H9 (cell line): ENCODE measurements at regions not wholly inside any gene's neighbourhood (a gene's known extent, or its start where the extent isn't known, plus 50 kb on each side); places are given as distances from the start of the nearest gene placed in this dataset.

Experiments used
- DNase-seq: peaks from one replicate; pipeline ENCODE4 v3.0.0-alpha.2; 2017
- H2AFZ ChIP-seq: one replicate; pipeline ENCODE4 v1.6.1; 2013; ENCODE audit warnings: mild to moderate bottlenecking, low read length, control low read depth, moderate library complexity
- H2AK5ac ChIP-seq: 2 replicates; pipeline ENCODE4 v1.6.1; 2013; ENCODE audit warnings: low read length, control low read depth, mixed read lengths; ENCODE audit not compliant: insufficient read length
- H2BK120ac ChIP-seq: one replicate; pipeline ENCODE4 v1.6.1; 2013; ENCODE audit warnings: low read depth, mild to moderate bottlenecking, low read length, control low read depth, inconsistent platforms; ENCODE audit not compliant: poor library complexity, severe bottlenecking
- H2BK12ac ChIP-seq: 2 replicates; pipeline ENCODE4 v1.6.1; 2013; ENCODE audit warnings: low read length, control low read depth, mixed read lengths, low read depth; ENCODE audit not compliant: insufficient read length
- H2BK15ac ChIP-seq: 2 replicates; pipeline ENCODE4 v1.6.1; 2013; ENCODE audit warnings: low read depth, low read length, control low read depth
- H2BK20ac ChIP-seq: one replicate; pipeline ENCODE4 v1.6.1; 2013; ENCODE audit warnings: low read depth, mild to moderate bottlenecking, low read length, control low read depth, inconsistent platforms; ENCODE audit not compliant: poor library complexity, severe bottlenecking
- H2BK5ac ChIP-seq: 2 replicates; pipeline ENCODE4 v1.6.1; 2013; ENCODE audit warnings: low read length, control low read depth, mixed read lengths; ENCODE audit not compliant: insufficient read length
- H3K14ac ChIP-seq: 2 replicates; pipeline ENCODE4 v1.6.1; 2013; ENCODE audit warnings: low read length, control low read depth; ENCODE audit not compliant: insufficient read depth
- H3K18ac ChIP-seq: 2 replicates; pipeline ENCODE4 v1.6.1; 2013; ENCODE audit warnings: low read depth, mild to moderate bottlenecking, mixed read lengths, low read length, control low read depth; ENCODE audit not compliant: insufficient read length
- H3K23ac ChIP-seq: 2 replicates; pipeline ENCODE4 v1.6.1; 2013; ENCODE audit warnings: low read length, control low read depth, mixed read lengths, low read depth; ENCODE audit not compliant: insufficient read length
- H3K23me2 ChIP-seq: 2 replicates; pipeline ENCODE4 v1.6.1; 2013; ENCODE audit warnings: low read depth, mild to moderate bottlenecking, mixed read lengths, low read length, control low read depth; ENCODE audit not compliant: insufficient read length, poor library complexity, severe bottlenecking
- H3K27ac ChIP-seq: 2 replicates; pipeline ENCODE4 v1.5.1; 2013; ENCODE audit warnings: low read length, control low read depth, mixed read lengths, low read depth; ENCODE audit not compliant: insufficient read length
- H3K27me3 ChIP-seq: 2 replicates; pipeline ENCODE4 v1.6.1; 2013; ENCODE audit warnings: low read length, control low read depth, inconsistent platforms; ENCODE audit not compliant: insufficient read depth
- H3K4ac ChIP-seq: 2 replicates; pipeline ENCODE4 v1.6.1; 2013; ENCODE audit warnings: low read depth, mild to moderate bottlenecking, control low read depth, inconsistent platforms, low read length, moderate library complexity
- H3K4me1 ChIP-seq: 2 replicates; pipeline ENCODE4 v1.6.1; 2013; ENCODE audit warnings: low read length, control low read depth, inconsistent platforms; ENCODE audit not compliant: insufficient read depth
- H3K4me2 ChIP-seq: 2 replicates; pipeline ENCODE4 v1.6.1; 2013; ENCODE audit warnings: low read length, control low read depth, mixed read lengths; ENCODE audit not compliant: insufficient read length, insufficient read depth
- H3K56ac ChIP-seq: 2 replicates; pipeline ENCODE4 v1.6.1; 2013; ENCODE audit warnings: low read depth, mild to moderate bottlenecking, mixed read lengths, low read length, control low read depth; ENCODE audit not compliant: insufficient read length
- H3K79me1 ChIP-seq: 2 replicates; pipeline ENCODE4 v1.6.1; 2013; ENCODE audit warnings: low read depth, mild to moderate bottlenecking, moderate library complexity, low read length, control low read depth, inconsistent platforms; ENCODE audit not compliant: insufficient read depth, poor library complexity, severe bottlenecking
- H3K79me2 ChIP-seq: 2 replicates; pipeline ENCODE4 v1.6.1; 2013; ENCODE audit warnings: low read length, control low read depth, inconsistent platforms; ENCODE audit not compliant: insufficient read depth
- H3K9ac ChIP-seq: 2 replicates; pipeline ENCODE4 v1.6.1; 2013; ENCODE audit warnings: low read length, control low read depth, mixed read lengths; ENCODE audit not compliant: insufficient read length; ENCODE audit errors: extremely low read depth
- H3K9me3 ChIP-seq: one replicate; pipeline ENCODE4 v1.6.1; 2013; ENCODE audit warnings: low read depth, low read length, inconsistent platforms; ENCODE audit not compliant: control insufficient read depth
- H3T11ph ChIP-seq: one replicate; pipeline ENCODE4 v1.6.1; 2013; ENCODE audit warnings: mild to moderate bottlenecking, low read length, control low read depth, inconsistent platforms
- H4K20me1 ChIP-seq: one replicate; pipeline ENCODE4 v1.6.1; 2013; ENCODE audit not compliant: control insufficient read depth, insufficient read length, insufficient read depth
- H4K5ac ChIP-seq: 2 replicates; pipeline ENCODE4 v1.6.1; 2013; ENCODE audit warnings: low read depth, mild to moderate bottlenecking, mixed read lengths, low read length, control low read depth; ENCODE audit not compliant: insufficient read length
- H4K8ac ChIP-seq: replicated peaks from 2 replicates; pipeline ENCODE4 v1.6.1; 2013; ENCODE audit warnings: low read length, control low read depth, mixed read lengths, low read depth; ENCODE audit not compliant: insufficient read length
- H4K91ac ChIP-seq: 2 replicates; pipeline ENCODE4 v1.6.1; 2013; ENCODE audit warnings: low read depth, mild to moderate bottlenecking, moderate library complexity, mixed read lengths, low read length, control low read depth; ENCODE audit not compliant: insufficient read length
- H3K27ac Mint-ChIP-seq, 3 experiments: 2 replicates in 2 of 3; 3 replicates in 1 of 3; pipeline ENCODE4 v1.8.0; 2020 to 2021; ENCODE audit warnings: mixed read lengths in 3 of 3, mild to moderate bottlenecking in 1 of 3, moderate library complexity in 1 of 3
- H3K27me3 Mint-ChIP-seq: 2 replicates; pipeline ENCODE4 v1.8.0; 2021; ENCODE audit warnings: low read depth, mild to moderate bottlenecking, moderate library complexity, mixed read lengths
- H3K36me3 Mint-ChIP-seq, 3 experiments: 2 replicates in 2 of 3; 3 replicates in 1 of 3; pipeline ENCODE4 v1.8.0; 2020 to 2021; ENCODE audit warnings: low read depth in 3 of 3, mixed read lengths in 3 of 3; ENCODE audit not compliant: insufficient read depth in 1 of 3
- H3K4me1 Mint-ChIP-seq, 2 experiments: 2 replicates each; pipeline ENCODE4 v1.8.0; 2020; ENCODE audit warnings: mixed read lengths in 2 of 2
- H3K4me3 Mint-ChIP-seq, 2 experiments: 2 replicates in 1 of 2; 3 replicates in 1 of 2; pipeline ENCODE4 v1.8.0; 2020 to 2021; ENCODE audit warnings: mild to moderate bottlenecking in 2 of 2, mixed read lengths in 2 of 2, moderate library complexity in 1 of 2
- H3K9me3 Mint-ChIP-seq, 2 experiments: 2 replicates in 1 of 2; 3 replicates in 1 of 2; pipeline ENCODE4 v1.8.0; 2020; ENCODE audit warnings: mild to moderate bottlenecking in 2 of 2, mixed read lengths in 2 of 2, moderate library complexity in 1 of 2
- CTCF ChIP-seq: fragments of 200-600 bp; sonication (generic); conservative IDR thresholded peaks from 3 replicates; pipeline ENCODE4 v1.8.0; 2021; ENCODE audit warnings: antibody characterized with exemption, mild to moderate bottlenecking
- WGBS: extraction: QIAGEN DNeasy Blood & Tissue Kit; methylation state at CpG from one replicate; pipeline ENCODE4 v1.1.7; 2013; ENCODE audit warnings: missing lambda C conversion rate, low lambda C conversion rate, mixed read lengths; ENCODE audit not compliant: insufficient read length; ENCODE audit errors: extremely low coverage; 5-methylcytosine and 5-hydroxymethylcytosine counted together

- no CpG with 5 or more reads among the region's 2 CpGs for WGBS
- TF ChIP-seq CTCF: no peak
- H3K4me3 Mint-ChIP-seq: no peak overlapping the region
These were observed 86.4 kb upstream of the ZNF746 start for GRCh38 chr7:149584009-149584408.

More at GRCh38 chr7:149584009-149584408, 86.4 kb upstream of the ZNF746 start:
- Histone ChIP-seq H4K8ac (no peak overlapping the region), H2AFZ (no peak overlapping the region), H3K79me1 (no peaks in the 10 kb centered on the region), H3K23me2 (no peaks in the 10 kb centered on the region), H2BK120ac (no peak overlapping the region), H3K18ac (no peak overlapping the region), H3K9me3 (peaks cover 21% of the 10 kb centered on the region), H3T11ph (no peak overlapping the region), H2AK5ac (no peak overlapping the region), H3K9ac (no peak overlapping the region), H2BK20ac (no peak overlapping the region), H3K56ac (no peak overlapping the region), H3K27me3 (no peaks in the 10 kb centered on the region), H3K14ac (no peak overlapping the region), H3K4ac (no peak overlapping the region), H3K79me2 (no peaks in the 10 kb centered on the region), H4K91ac (no peak overlapping the region), H3K4me2 (no peak overlapping the region), H2BK5ac (no peak overlapping the region), H2BK15ac (no peak overlapping the region), H3K4me1 (no peaks in the 10 kb centered on the region), H2BK12ac (no peak overlapping the region), H3K27ac (no peak overlapping the region), H3K23ac (no peak overlapping the region), H4K20me1 (no peaks in the 10 kb centered on the region), H4K5ac (no peak overlapping the region)
- DNase-seq: no peak
- H3K27me3 Mint-ChIP-seq: peaks cover 3% of the 10 kb centered on the region; the same call in 1 of the 2 replicates
- peaks cover 42 to 46% of the 10 kb centered on the region in 2 experiments for H3K9me3 Mint-ChIP-seq
- H3K4me1 Mint-ChIP-seq: peaks cover 0 to 6% of the 10 kb centered on the region in 2 experiments; a peak in 3 of 4 replicates
- peak overlapping the region in 1 of 3 experiments; percentile 20; a peak in 1 of 7 replicates for H3K27ac Mint-ChIP-seq
- peaks cover 85 to 88% (median 85%) of the 10 kb centered on the region in 3 experiments for H3K36me3 Mint-ChIP-seq
